PFSK-1 (cell line): ENCODE measurements at regions not wholly inside any gene's neighbourhood (a gene's known extent, or its start where the extent isn't known, plus 50 kb on each side); places are given as distances from the start of the nearest gene placed in this dataset.

Experiments
- FOXP2 ChIP-seq: optimal IDR thresholded peaks from 2 replicates; pipeline ENCODE3; 2011; ENCODE audit warnings: borderline replicate concordance, control low read depth, inconsistent platforms; ENCODE audit not compliant: insufficient read depth; ENCODE audit errors: extremely low read length, extremely low read depth
- POLR2AphosphoS5 ChIP-seq: IDR thresholded peaks from 2 replicates; pipeline ENCODE4 v1.6.1; 2012; ENCODE audit warnings: low read depth, mild to moderate bottlenecking, control low read depth, low read length, moderate library complexity
- SIN3A ChIP-seq: IDR thresholded peaks from 2 replicates; pipeline ENCODE4 v1.6.1; 2012; ENCODE audit warnings: mild to moderate bottlenecking, low read length, moderate library complexity, borderline replicate concordance; ENCODE audit not compliant: insufficient read depth
- TAF1 ChIP-seq: IDR thresholded peaks from 2 replicates; pipeline ENCODE4 v1.6.1; 2012; ENCODE audit warnings: low read length, control low read depth, borderline replicate concordance; ENCODE audit not compliant: insufficient read depth
- TF ChIP-seq, protein P1 (sequence below), 2 experiments: IDR thresholded peaks; 2 replicates each; pipeline versions ENCODE4 v1.6.1 to v1.8.0; 2011 to 2012; ENCODE audit warnings: low read depth in 2 of 2, low read length in 2 of 2, control low read depth in 1 of 2, inconsistent platforms in 1 of 2, mild to moderate bottlenecking in 1 of 2, moderate library complexity in 1 of 2; ENCODE audit not compliant: insufficient read depth in 1 of 2

GRCh38 chr2:226634943-226635604, 164.5 kb downstream of the IRS1 start:
- TF ChIP-seq SIN3A (no peak), TAF1 (no peak), POLR2AphosphoS5 (no peak), FOXP2 (no peak)
- TF ChIP-seq, protein P1, sequence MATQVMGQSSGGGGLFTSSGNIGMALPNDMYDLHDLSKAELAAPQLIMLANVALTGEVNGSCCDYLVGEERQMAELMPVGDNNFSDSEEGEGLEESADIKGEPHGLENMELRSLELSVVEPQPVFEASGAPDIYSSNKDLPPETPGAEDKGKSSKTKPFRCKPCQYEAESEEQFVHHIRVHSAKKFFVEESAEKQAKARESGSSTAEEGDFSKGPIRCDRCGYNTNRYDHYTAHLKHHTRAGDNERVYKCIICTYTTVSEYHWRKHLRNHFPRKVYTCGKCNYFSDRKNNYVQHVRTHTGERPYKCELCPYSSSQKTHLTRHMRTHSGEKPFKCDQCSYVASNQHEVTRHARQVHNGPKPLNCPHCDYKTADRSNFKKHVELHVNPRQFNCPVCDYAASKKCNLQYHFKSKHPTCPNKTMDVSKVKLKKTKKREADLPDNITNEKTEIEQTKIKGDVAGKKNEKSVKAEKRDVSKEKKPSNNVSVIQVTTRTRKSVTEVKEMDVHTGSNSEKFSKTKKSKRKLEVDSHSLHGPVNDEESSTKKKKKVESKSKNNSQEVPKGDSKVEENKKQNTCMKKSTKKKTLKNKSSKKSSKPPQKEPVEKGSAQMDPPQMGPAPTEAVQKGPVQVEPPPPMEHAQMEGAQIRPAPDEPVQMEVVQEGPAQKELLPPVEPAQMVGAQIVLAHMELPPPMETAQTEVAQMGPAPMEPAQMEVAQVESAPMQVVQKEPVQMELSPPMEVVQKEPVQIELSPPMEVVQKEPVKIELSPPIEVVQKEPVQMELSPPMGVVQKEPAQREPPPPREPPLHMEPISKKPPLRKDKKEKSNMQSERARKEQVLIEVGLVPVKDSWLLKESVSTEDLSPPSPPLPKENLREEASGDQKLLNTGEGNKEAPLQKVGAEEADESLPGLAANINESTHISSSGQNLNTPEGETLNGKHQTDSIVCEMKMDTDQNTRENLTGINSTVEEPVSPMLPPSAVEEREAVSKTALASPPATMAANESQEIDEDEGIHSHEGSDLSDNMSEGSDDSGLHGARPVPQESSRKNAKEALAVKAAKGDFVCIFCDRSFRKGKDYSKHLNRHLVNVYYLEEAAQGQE (IDR thresholded peaks at IDR 0.05; ENCODE audit: insufficient read depth in 1 of 2, low read depth in 2 of 2, low read length in 2 of 2) = no peak

DNA sequence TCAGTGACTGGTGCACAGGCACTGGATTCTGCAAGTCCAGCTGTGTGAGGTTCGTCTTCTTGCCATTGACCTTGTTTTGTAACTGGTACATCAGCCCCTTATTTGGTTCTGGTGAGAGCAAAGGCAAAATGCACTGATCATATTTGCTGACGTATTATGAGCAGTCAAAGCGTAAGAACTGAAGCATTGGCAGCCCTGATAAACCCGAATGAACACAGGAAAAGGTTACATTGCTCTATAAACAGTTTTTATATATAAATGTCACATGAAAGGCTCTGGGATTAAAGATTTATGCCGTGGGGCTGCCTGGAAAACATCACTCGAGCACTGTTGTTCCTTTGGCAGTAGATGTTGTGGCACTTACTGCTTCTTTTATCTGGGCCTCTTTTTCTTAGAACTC, 167.9 kb downstream of the IRS1 start:
- TF ChIP-seq SIN3A (no peak), FOXP2 (no peak), POLR2AphosphoS5 (no peak), TAF1 (no peak)
- TF ChIP-seq, protein P1 (IDR thresholded peaks at IDR 0.05; ENCODE audit: insufficient read depth in 1 of 2, low read depth in 2 of 2, low read length in 2 of 2) = no peak

DNA sequence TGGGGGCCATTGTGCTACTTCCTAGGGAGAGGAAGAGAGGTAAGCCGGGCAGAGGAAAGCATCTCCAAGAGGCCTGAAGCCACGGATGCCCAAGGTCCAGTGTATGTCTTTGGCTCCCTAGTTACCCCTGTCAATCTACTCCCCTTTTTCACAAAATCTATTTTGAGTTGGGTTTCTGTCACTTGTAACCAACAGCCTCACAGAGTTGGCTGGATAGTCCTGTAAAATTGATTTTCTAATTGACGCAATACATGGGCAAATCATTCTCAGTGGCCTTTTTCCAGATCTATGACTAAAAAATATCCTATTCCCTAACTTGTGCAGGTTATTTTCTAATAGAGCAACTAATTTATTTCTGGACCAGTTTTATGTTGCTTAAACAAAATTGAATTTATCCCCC, 168.4 kb downstream of the IRS1 start:
- TF ChIP-seq POLR2AphosphoS5 (no peak), TAF1 (no peak), FOXP2 (no peak), SIN3A (no peak)
- TF ChIP-seq, protein P1 (IDR thresholded peaks at IDR 0.05; ENCODE audit: insufficient read depth in 1 of 2, low read depth in 2 of 2, low read length in 2 of 2) = no peak

DNA sequence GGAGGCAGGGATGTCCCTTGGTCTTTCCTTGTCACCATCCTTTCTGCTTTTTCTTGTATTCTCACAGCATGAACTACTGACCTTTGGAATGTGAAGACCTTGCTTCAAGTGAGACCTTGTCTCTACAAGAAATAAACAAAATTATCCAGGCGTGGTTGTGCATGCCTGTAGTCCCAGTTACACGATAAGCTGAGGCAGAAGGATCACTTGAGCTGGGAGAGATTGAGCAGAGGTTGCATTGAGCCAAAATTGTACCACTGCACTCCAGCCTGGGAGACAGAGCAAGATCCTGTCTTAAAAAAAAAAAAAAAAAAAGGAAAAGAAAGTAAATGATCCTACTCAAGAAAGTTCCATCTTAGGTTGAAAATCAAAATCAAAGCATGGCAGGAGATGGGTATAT, 173.7 kb downstream of the IRS1 start:
- TF ChIP-seq SIN3A (no peak), POLR2AphosphoS5 (no peak), FOXP2 (no peak), TAF1 (no peak)
- TF ChIP-seq, protein P1 (IDR thresholded peaks at IDR 0.05; ENCODE audit: insufficient read depth in 1 of 2, low read depth in 2 of 2, low read length in 2 of 2) = no peak
